ENCODE measurements at regions not wholly inside any gene's neighbourhood (a gene's known extent, or its start where the extent isn't known, plus 50 kb on each side); places are given as distances from the start of the nearest gene placed in this dataset.

GRCh38 chr14:49479432-49479831 is 106.7 kb downstream of the RPS29 start:
- ChIA-PET CTCF (no interaction called here), POLR2A (no interaction called here)
- Mint-ChIP-seq H3K4me1 (peaks cover 2% of the 10 kb centered on the region), H3K9me3 (ENCODE audit: insufficient read depth) (peaks cover 2% of the 10 kb centered on the region), H3K27ac (no peak overlapping the region), H3K4me3 (no peak overlapping the region), H3K27me3 (peaks cover 7% of the 10 kb centered on the region)
- Histone ChIP-seq H3K36me3 (replicated peaks in 1 of 2; ENCODE audit: control extremely low read depth in 1 of 2, control insufficient read depth in 1 of 2, extremely low read depth in 1 of 2, insufficient read depth in 2 of 2, low read length in 1 of 2) (no peaks in the 10 kb centered on the region), H3K79me2 (ENCODE audit: control insufficient read depth, insufficient read depth, low read length) (no peaks in the 10 kb centered on the region), H3K4me2 (replicated peaks; ENCODE audit: low read depth, low read length, poor library complexity, severe bottlenecking) (no peak overlapping the region), H3K27me3 (replicated peaks in 1 of 4; ENCODE audit: control extremely low read depth in 1 of 4, control insufficient read depth in 3 of 4, insufficient read depth in 4 of 4, low read length in 3 of 4) (no peaks in the 10 kb centered on the region), H3K4me3 (ENCODE audit: control extremely low read depth in 1 of 5, extremely low read depth in 1 of 5, insufficient read depth in 1 of 5, low read depth in 2 of 5, low read length in 4 of 5) (no peak overlapping the region), H3K27ac (ENCODE audit: low read length in 2 of 2) (no peak overlapping the region), H3K9me3 (ENCODE audit: control extremely low read depth in 1 of 3, control insufficient read depth in 2 of 3, insufficient read depth in 1 of 3, low read length in 2 of 3) (no peaks in the 10 kb centered on the region), H3K4me1 (ENCODE audit: control insufficient read depth in 2 of 2, insufficient read depth in 2 of 2, low read length in 2 of 2) (peaks cover 0 to 6% of the 10 kb centered on the region in 2 donors), H4K20me1 (ENCODE audit: control insufficient read depth, insufficient read depth, low read length, poor library complexity, severe bottlenecking) (no peaks in the 10 kb centered on the region), H3K9ac (ENCODE audit: low read length) (no peak overlapping the region), H2AFZ (ENCODE audit: insufficient read depth, low read depth, low read length, poor library complexity, severe bottlenecking) (no peak overlapping the region)
- ATAC-seq (ENCODE audit: low read depth) (no peak), DNase-seq (no peak)
- WGBS (ENCODE audit: insufficient coverage), result 84% methylated on average over 5 of the region's 5 CpGs
- no peak for TF ChIP-seq EZH2 (IDR thresholded peaks at IDR 0.05; ENCODE audit: borderline replicate concordance, insufficient read depth, low read depth, low read length, poor library complexity, severe bottlenecking)
- no peak for TF ChIP-seq CTCF (IDR thresholded peaks at IDR 0.05)
- intact Hi-C loops (cut with micrococcal nuclease), result no loop called here

DNA sequence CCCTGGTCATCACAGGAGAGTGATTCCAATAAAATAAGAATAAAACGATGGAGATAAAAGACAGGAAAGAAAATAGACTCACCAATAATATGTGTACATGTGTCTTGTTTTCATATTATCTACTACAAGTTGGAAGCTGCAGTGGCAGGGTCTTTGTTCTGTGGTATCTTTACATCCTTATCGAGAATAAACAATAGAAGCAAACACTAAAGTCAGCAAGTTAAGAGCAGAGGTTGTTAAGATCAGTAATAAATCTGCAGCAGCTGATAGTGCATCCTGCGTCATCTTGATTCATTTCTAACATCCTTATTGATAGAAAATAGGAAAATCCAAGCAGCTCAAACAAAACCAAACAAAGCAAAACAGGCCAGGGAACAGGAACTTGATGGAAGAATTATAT is 107.4 kb downstream of the RPS29 start:
- no peaks in the 10 kb centered on the region for H3K36me3 ChIP-seq (replicated peaks in 1 of 2; ENCODE audit: control extremely low read depth in 1 of 2, control insufficient read depth in 1 of 2, extremely low read depth in 1 of 2, insufficient read depth in 2 of 2, low read length in 1 of 2)
- H3K4me3 ChIP-seq (ENCODE audit: control extremely low read depth in 1 of 5, extremely low read depth in 1 of 5, insufficient read depth in 1 of 5, low read depth in 2 of 5, low read length in 4 of 5), result no peak overlapping the region
- intact Hi-C loops (cut with micrococcal nuclease), result no loop called here
- DNase-seq (no peak), ATAC-seq (ENCODE audit: low read depth) (no peak)
- POLR2A ChIA-PET, result no interaction called here
- H3K4me1 ChIP-seq (ENCODE audit: control insufficient read depth in 2 of 2, insufficient read depth in 2 of 2, low read length in 2 of 2), result peaks cover 0 to 6% of the 10 kb centered on the region in 2 donors
- no peak overlapping the region for H3K4me3 Mint-ChIP-seq
- H3K27me3 ChIP-seq (replicated peaks in 1 of 4; ENCODE audit: control extremely low read depth in 1 of 4, control insufficient read depth in 3 of 4, insufficient read depth in 4 of 4, low read length in 3 of 4), result no peaks in the 10 kb centered on the region
- no peak overlapping the region for H3K9ac ChIP-seq (ENCODE audit: low read length)
- H3K79me2 ChIP-seq (ENCODE audit: control insufficient read depth, insufficient read depth, low read length), result no peaks in the 10 kb centered on the region
- no peak overlapping the region for H3K4me2 ChIP-seq (replicated peaks; ENCODE audit: low read depth, low read length, poor library complexity, severe bottlenecking)
- no peaks in the 10 kb centered on the region for H3K9me3 ChIP-seq (ENCODE audit: control extremely low read depth in 1 of 3, control insufficient read depth in 2 of 3, insufficient read depth in 1 of 3, low read length in 2 of 3)
- CTCF ChIA-PET, result no interaction called here
- no peak for TF ChIP-seq CTCF (IDR thresholded peaks at IDR 0.05)
- TF ChIP-seq EZH2 (IDR thresholded peaks at IDR 0.05; ENCODE audit: borderline replicate concordance, insufficient read depth, low read depth, low read length, poor library complexity, severe bottlenecking), result no peak
- H3K9me3 Mint-ChIP-seq (ENCODE audit: insufficient read depth), result peaks cover 2% of the 10 kb centered on the region
- no peak overlapping the region for H2AFZ ChIP-seq (ENCODE audit: insufficient read depth, low read depth, low read length, poor library complexity, severe bottlenecking)
- H3K4me1 Mint-ChIP-seq, result peaks cover 2% of the 10 kb centered on the region
- WGBS (ENCODE audit: insufficient coverage), result no CpG with 5 or more reads among the region's 3 CpGs
- no peak overlapping the region for H3K27ac ChIP-seq (ENCODE audit: low read length in 2 of 2)
- peaks cover 3% of the 10 kb centered on the region for H3K27me3 Mint-ChIP-seq
- H3K27ac Mint-ChIP-seq, result no peak overlapping the region
- H4K20me1 ChIP-seq (ENCODE audit: control insufficient read depth, insufficient read depth, low read length, poor library complexity, severe bottlenecking), result no peaks in the 10 kb centered on the region
